HG02884 (cell line): ENCODE measurements at regions not wholly inside any gene's neighbourhood (a gene's known extent, or its start where the extent isn't known, plus 50 kb on each side); places are given as distances from the start of the nearest gene placed in this dataset.

ENCODE experiments used
- ATAC-seq: cut with Tn5 transposase; IDR thresholded peaks from one replicate; pipeline ENCODE4 v1.9.1; 2021; ENCODE audit warnings: mild to moderate bottlenecking, moderate library complexity; ENCODE audit not compliant: unreplicated experiment

GRCh38 chr3:18295171-18295920 is 129.8 kb downstream of the SATB1 start:
- ATAC-seq: peak; percentile 94

- ATAC-seq: no peak
These were observed 135.0 kb downstream of the SATB1 start for GRCh38 chr3:18290157-18290556.

DNA sequence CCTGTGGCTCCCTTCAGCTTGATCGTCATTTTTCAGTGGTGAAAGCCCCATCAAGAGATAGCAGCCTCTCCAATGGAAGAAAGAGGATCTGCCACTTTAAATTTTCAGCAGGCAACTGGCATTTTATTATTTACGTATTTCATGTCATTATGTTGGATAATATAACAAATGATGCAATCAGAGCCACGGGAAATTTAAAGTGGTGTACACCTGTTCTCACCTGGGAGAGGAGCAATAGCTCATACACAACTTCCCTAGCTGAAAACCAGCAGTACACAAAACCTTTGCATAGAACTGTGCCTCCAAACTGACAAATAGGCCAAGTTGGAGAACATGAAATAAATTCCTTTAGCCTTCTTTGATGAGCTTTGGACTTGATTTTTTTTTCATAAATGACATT is 136.9 kb downstream of the SATB1 start:
- no peak for ATAC-seq

DNA sequence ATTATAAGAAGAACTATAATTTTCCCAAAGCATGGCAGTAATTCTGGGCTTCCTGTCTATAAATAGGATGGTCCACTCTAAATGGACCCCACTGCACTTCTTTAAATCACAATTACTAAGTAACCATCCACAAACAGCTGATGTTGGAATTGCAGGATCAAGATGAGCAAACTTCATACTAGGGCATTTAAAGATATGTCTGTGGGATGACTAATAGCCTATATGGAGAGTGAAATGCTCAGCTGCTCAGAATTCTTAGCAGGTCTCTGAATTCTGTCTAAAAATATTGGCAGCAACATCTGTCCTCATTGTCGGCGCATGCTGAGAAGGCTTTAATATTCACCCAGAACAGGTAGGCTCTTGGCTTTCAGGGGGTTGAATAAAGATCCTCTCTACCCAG is 140.4 kb downstream of the SATB1 start:
- no peak for ATAC-seq

- no peak for ATAC-seq
These were observed 141.5 kb downstream of the SATB1 start for GRCh38 chr3:18283680-18284079.

- no peak for ATAC-seq
These were observed 142.6 kb downstream of the SATB1 start for GRCh38 chr3:18282507-18282906.

DNA sequence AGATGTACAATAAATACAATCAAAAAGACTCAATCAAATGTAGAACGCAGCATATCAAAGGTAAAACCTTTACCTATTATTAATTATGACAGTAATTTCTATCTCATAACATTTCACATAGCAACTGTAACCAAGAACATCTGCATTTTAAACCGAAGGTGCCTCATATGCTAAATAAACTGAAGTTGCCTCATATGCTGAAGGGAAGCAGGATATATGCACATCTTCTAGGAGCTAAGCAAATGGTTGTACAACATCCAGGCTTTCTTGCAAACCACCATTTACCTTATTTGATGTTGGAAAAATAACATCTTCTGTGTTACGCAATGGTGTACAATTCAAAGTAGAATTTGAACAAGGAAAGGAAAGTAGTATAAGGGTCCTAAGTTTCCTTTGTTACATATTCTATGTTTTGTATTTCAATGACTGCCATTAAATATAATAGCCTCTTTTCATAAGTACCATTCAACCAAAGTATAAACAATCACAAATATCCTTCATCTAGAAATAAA is 145.9 kb downstream of the SATB1 start:
- ATAC-seq: no peak

DNA sequence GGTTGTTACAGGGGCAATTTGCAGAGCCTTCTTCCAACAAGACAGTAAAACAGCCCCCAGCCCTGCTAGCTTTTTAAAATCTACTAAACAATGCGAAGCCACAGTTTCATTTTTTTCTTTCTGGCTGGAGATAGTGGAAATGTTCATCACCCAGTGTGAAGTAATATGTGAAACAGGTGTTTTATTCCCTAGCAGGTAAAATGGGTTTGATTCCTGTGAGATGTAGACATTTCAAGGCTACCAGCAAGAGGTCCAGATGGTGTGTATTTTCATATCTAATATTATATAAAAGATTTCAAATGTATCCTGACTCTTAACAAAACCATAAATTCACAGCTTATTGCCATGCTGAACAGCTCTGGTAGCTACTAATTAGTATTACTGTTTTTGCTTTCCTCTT is 160.3 kb downstream of the SATB1 start:
- ATAC-seq: no peak

DNA sequence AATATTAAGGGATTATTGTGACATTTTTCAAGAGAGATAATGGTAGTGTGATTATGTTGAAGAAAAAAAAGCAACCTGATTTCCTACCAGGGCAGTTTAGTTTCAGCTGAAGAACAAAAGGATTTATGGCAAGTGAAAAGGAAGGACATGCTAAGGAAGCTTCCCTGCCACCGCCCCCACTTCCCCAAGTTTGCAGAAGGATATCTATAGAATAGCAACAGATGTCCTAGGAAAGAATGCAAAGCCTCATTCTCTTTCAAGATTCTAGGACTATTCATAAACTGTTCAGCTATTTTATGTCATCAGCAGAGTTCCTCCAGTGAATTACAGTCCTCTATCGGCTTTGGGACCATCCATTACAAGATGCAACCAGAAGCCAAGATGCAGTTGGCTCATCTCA is 160.8 kb downstream of the SATB1 start:
- ATAC-seq: no peak

DNA sequence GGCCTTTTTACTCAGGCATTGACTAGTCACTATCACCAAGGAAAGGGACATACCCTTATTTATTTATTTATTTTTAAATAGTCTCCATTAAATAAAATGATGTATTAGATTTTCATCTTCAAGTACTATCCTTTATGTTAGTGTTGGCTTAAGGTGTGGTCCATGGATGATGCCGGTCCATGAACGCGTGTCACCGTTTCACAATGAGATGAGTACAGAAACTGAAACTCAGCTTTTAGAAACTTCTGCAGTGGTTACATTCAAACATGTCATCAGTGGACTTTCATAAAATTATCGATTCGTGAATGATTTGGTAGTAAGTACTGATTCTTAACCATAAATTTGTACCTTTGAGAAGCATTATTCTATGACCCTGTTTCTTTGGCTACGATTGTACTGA is 166.6 kb downstream of the SATB1 start:
- peak; percentile 74 for ATAC-seq

GRCh38 chr3:18252578-18252977 is 172.6 kb downstream of the SATB1 start:
- no peak for ATAC-seq

DNA sequence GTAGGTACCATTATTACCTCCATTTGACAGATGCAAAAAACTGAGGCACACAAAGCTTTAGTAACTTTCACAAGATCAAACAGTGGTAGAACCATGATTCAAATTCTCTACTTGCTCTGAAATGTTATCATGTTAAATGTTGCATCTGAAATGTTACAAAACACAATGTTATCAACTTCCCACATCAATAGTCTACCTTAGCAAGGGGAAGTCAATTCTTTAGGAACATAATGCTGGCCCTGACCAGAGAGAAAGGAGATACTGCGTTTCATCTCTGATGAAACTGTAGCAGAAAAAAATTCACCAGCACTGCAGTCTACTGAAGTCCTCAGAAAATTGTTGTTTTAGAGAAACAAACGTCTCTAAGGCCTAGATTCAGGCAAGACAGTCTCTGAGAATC is 174.1 kb downstream of the SATB1 start:
- no peak for ATAC-seq

DNA sequence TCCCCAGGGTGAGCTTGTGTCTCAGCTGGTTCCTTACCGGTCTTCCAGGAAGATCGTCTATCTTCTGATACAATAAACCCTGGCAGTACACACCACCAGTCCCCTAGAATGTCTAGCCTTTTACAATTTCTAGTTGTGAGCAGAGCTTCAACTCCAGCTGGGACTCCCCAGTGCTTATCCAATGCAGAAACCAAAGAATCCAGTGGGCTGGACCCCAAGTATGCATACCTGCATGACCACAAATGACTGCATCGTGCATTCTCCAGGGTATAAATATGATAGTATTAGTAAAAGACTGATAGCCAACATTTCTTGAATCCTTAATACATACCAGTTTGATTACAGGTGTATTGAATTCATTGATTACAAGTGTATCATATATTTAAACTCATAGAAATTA is 176.0 kb downstream of the SATB1 start:
- ATAC-seq: no peak

DNA sequence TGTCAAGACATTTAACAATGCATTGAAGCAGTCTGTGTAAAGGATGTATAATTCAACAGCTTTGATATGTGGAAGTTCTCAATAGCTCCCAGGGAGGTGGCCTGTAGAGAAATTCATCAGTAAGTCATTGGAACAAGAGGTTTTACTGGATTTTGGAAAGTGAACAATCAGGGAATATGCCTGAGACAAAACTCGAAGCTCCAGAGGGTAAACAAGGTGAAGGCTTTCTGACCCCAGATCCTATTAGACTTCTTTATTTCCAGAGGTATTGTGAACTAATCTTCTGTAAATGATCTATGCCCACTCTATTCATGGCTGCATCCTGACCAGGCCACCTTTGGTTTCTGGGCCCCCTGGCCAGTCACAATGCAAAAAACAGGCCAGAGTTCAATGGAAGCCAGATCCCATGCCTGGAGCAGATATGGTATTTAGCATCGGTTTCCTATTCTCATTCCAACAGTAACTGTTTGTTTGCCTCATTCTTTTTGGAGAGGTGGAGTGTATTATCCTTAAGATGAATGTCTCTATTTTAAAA is 177.3 kb downstream of the SATB1 start:
- ATAC-seq: no peak

DNA sequence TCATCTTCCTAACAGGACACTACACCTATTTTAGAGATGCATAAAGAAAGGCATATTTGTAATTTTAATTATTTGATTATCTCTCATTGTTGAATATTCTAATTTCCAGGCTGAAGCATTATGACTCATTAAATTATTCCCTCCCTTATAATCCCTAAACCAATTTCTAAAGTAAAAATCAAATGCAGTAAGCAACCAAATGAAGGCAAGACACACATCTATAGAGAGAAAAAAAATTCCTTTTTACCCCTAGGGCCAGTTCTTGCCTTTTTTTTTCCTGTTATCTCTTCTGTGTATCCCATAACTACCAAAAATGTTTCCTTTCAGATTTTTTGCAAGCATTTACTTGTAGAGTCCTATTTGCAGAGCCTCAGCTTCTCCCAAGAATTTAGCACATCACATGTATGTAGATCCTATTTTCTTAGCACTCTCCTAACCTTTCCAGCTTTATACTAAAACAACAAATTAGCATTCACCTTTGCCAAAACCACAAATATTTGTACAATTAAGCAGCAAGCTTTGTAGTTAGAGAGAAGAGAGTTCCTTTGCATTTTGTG is 177.9 kb downstream of the SATB1 start:
- ATAC-seq: no peak

- no peak for ATAC-seq
These were observed 178.6 kb downstream of the SATB1 start for GRCh38 chr3:18246336-18247060.

DNA sequence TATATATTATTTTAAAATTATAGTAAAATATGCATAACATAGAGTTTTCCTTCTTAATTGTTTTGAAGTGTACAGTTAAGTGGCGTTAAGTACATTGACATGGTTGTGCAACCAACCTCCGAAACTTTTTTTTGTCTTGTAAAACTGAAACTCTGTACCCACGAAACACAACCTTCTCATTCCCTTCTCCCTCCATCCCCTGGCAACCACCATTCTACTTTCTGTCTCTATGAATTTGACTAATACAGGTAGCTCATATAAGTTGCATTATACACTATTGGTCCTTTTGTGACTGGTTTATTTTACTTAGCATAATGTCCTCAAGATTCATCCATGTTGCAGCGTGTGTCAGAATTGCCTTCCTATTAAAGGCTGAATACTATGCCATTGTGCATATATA is 179.4 kb downstream of the SATB1 start:
- no peak for ATAC-seq

DNA sequence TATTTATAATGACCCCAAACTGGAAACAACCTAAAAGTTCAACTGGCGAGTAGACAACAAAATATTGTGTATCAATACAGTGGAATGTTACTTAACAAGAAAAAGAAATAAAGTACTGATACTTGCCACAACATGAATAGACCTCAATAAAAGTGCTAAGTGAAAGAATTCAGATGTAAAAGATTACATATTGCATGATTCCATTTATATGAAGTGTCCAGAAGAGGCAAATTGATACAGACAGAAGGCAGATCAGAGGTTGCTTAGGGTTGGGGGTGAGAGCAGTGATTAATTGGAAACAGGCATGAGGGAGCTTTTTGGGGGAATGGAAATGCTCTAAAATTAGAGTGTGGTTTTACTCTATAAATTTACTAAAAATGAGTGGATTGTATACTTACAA is 183.3 kb downstream of the SATB1 start:
- ATAC-seq: no peak

DNA sequence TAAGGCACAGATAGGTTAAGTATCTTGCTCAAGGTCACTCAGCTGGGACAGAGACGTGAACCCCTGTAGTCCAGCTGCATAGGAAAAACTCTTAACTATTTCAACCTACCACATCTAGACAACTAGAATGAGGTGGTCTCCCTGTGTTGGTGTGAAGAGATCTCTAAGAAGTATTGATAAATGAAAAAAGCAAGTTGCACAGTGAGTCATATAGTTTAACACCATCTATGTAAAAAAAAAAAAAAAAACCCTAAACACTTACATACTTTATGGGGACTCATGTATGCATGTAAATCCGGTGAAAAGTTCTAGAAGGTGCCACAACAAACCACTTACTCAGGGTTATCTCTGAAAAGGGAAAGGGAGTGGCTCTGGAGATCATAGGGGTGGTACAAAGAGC is 185.5 kb downstream of the SATB1 start:
- no peak for ATAC-seq

DNA sequence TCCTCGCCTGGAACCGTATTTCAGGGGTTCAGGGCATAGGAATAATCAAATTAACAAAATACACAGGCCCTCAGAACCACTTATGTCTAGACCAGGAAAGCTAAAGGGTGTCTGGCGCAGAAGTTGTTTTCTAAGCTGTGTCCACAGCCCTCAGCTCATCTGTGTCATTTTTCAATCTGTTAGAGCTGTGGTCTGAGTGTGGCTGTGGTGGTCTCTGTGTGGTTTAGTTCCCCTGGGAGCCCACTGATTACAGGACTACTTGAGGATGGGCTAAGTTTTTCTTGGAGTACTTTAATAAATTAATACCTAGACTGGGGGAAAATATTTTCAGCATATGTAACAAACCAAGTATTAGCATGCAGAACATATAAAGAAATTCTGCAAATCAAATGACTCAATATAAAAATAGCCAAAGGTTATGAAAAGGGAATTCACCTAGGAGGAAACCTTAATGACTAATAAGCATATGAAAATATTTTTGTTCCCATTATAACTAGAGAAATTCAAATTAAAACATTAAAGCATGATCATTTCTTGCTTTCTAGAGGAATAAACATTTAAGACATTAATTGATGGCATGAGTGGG is 186.3 kb downstream of the SATB1 start:
- ATAC-seq: no peak

GRCh38 chr3:18238332-18238731 is 186.8 kb downstream of the SATB1 start:
- ATAC-seq: no peak
